HG03135 (cell line): ENCODE measurements at regions not wholly inside any gene's neighbourhood (a gene's known extent, or its start where the extent isn't known, plus 50 kb on each side); places are given as distances from the start of the nearest gene placed in this dataset.
"Not testable (repeated sequence)": the region's sequence is repeated elsewhere in the genome, so short reads cannot be mapped to it uniquely, and the experiment has no call there.

Source experiments
- ATAC-seq: cut with Tn5 transposase; IDR thresholded peaks from one replicate; pipeline ENCODE4 v1.9.1; 2021; ENCODE audit warnings: mild to moderate bottlenecking, moderate library complexity; ENCODE audit not compliant: unreplicated experiment

GRCh38 chr2:4900861-4901770 lies 791.1 kb upstream of the SOX11 start:
- ATAC-seq = no peak

DNA sequence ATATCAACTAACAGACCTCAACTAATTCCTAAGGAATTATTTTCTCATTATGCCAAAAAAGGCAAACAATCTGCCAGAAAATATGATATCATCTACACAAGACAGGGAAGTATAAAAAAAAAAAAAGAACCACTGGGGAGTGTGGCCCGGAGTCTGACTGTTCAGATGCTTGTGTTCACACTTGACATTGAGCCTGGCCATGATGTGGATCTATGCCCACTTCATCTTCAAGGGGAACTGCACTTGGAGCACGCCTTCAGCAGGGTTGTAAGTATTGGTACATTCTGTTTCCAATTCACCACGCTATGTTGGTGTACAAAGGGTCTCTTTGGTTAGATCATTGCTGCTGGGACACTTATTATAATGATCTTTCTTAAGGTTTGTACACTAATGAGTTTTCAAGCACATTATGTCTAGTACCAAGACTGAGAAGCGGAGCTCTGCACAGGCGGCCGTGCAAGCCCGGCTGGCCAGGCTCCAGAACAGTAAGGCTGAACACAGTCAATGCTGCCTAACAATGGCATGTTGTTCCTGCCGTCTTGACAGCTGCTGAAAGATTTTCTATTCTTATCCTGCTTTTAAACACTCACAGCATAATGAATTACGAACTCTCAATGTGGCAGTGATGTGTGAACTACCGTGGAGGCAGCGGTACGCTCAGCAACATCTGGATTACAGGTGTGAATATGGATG lies 788.4 kb upstream of the SOX11 start:
- ATAC-seq = no peak

DNA sequence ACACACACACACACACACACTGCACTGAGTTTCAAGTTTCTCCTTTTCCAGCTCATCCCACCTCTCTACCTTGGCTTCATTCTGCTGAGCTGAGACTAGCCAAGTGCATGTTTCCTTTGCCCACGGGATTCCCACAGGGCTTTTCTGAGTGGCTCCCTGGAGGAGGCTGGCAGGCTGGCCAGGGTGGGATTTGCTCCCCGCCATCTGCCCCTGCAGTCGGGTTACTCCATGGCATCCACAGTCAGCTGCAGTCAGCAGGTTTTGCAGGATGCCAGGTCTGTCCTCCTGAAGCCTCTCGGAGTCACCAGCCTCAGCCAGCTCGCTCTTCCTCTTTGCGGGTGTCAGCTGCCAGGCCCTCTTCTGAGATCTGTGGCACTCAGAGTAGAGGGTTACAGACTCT lies 783.7 kb upstream of the SOX11 start:
- no peak for ATAC-seq

GRCh38 chr2:4909346-4910009 lies 782.7 kb upstream of the SOX11 start:
- ATAC-seq = no peak

- ATAC-seq = no peak
Observed at GRCh38 chr2:4914036-4914435, 778.1 kb upstream of the SOX11 start.

GRCh38 chr2:4914551-4914950 lies 777.6 kb upstream of the SOX11 start:
- no peak for ATAC-seq

DNA sequence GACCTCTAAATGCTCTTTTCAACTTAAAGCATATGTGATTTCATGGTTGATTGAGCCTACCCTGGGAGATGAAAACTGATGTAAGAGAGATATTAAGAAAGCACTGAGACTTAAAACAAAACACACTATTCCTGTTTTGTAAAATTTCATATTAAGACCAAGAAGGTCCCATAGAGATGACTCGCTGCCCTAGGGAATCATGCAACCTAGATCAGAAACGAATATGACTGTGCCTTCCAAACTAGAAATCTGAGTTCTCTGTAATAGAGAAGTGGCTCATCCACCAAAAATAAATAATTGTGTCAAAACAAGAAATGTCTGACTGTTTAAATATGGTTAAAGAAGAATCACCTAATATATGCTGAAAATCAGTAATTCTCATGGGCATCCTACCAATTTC lies 776.8 kb upstream of the SOX11 start:
- no peak for ATAC-seq

DNA sequence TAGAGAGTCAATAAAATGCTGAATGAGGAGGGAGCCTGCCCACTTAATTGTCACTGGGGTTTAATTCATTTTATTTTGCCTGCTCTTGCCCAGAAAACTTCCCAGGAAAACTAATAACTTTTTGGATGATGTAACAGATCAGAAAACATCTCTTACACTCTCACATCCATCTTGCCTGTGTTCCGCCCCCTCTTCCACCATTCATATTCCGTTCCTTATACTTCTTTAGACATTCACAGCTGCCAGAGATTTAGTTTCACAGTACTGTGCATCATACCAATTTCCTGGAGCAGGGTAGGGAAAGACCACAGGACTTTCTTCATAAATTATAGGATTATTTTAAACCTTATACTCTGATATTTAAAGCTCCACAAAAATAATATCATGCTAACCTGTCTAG lies 776.1 kb upstream of the SOX11 start:
- no peak for ATAC-seq

DNA sequence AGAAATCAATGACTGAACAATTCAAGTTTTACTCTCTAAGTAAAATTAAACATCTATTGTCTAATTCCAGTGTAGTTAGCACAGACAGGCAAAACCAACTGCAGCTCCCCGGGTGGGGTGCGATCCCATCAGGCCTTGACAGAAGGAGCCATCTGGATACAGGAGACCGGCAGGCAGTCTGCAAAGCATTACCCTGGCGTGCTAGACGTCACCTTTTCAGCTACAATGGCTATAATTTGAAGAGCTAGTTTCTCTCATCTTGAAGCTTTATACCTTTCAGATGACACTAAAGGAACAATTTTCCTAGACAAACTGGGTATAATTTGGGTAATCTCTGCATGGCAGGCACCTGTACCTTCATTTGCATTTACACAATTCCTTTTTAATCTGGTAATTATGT lies 761.5 kb upstream of the SOX11 start:
- ATAC-seq = no peak

- ATAC-seq = no peak
Observed at GRCh38 chr2:4931721-4932365, 760.3 kb upstream of the SOX11 start.

- not testable (repeated sequence) for ATAC-seq
Observed at GRCh38 chr2:4935291-4935690, 756.9 kb upstream of the SOX11 start.

DNA sequence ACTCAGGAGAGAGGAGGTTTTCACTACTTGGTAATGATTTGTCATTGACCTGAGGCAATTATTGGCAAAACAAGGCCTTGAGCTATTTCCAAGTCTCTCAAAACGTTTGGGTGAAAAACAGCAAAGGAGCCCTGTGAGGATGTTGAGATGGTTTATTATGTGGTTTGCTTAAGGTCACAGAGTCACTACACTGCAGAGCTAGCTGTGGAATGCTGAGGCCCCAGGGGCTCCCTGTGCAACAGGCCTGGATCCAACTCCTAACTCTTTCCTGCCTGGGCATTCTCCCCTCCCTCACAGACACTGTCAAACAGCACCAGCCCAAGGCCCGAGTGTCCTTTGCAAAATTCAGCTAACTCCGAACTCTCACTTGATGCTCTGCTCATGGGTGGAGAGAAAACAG lies 754.6 kb upstream of the SOX11 start:
- no peak for ATAC-seq

DNA sequence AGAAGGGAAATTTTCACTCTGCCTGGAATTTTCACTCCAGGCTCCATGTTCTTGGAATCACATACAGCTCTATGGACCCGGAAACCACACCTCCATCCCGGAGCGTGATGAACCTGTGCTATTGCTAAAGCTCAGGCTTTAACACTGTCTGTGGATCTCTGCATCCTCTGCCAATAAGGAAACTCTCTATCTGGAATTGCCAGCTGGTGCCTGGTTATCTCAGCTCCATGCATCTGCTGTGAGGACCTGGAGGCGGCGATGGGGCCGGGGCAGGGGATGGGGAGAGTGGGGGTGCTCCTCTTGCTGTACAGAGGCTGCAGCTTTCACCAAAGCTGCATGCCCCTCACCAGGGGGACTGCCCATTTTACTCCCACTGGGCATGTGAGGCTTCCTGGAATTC lies 754.0 kb upstream of the SOX11 start:
- ATAC-seq = no peak

- ATAC-seq = no peak
Observed at GRCh38 chr2:4942441-4942840, 749.7 kb upstream of the SOX11 start.

DNA sequence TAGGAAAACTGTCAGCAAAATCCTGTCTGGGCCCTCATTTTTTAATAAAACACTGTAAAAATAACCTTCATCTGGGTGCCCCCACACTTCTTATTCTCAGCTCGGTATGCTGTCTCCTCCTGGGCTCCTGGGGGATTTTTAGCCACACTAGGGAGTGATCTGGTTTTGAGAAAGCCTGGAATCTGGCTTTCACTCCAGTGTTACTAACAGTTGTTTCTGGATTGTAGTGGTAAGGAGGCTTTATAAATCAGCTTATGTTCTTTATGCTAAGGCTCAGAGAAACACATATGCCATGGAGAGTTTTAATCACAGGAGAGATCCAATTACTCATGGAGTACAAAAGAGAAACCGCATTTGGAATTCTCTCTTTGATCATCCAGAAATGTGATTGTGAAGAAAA lies 744.3 kb upstream of the SOX11 start:
- no peak for ATAC-seq

- no peak for ATAC-seq
Observed at GRCh38 chr2:4951368-4951767, 740.8 kb upstream of the SOX11 start.

DNA sequence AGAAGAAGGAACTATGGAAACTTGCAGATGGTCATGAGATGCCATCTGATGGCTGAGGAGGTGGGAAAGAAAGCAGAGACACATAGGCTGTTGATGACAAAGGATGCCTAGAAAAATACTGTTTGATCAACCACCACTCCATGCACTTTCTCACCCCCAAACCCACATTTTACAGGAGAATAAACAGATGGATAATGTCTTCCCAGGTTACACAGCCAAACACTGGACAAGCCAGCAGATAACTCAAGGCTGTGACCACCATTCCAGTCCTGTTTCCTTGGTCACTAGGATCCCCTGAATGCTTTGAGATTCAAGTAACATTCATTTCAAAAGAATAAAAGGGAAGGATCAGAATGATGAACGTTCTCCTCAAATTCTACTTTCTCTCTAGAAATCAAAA lies 733.0 kb upstream of the SOX11 start:
- no peak for ATAC-seq

GRCh38 chr2:4962419-4962818 lies 729.8 kb upstream of the SOX11 start:
- ATAC-seq = no peak

- no peak for ATAC-seq
Observed at GRCh38 chr2:4963106-4963505, 729.1 kb upstream of the SOX11 start.

- no peak for ATAC-seq
Observed at GRCh38 chr2:4964001-4964540, 728.1 kb upstream of the SOX11 start.

GRCh38 chr2:4964579-4964978 lies 727.6 kb upstream of the SOX11 start:
- ATAC-seq = no peak
